HG02840 (cell line): ENCODE measurements at regions not wholly inside any gene's neighbourhood (a gene's known extent, or its start where the extent isn't known, plus 50 kb on each side); places are given as distances from the start of the nearest gene placed in this dataset.

ENCODE experiments used
- ATAC-seq: cut with Tn5 transposase; IDR thresholded peaks from one replicate; pipeline ENCODE4 v1.9.1; 2021; ENCODE audit warnings: mild to moderate bottlenecking, moderate library complexity, moderate number of reproducible peaks; ENCODE audit not compliant: unreplicated experiment, low FRiP score

GRCh38 chr11:109998921-109999320 lies 94.3 kb upstream of the ZC3H12C start:
- no peak for ATAC-seq

GRCh38 chr11:110000031-110000502 lies 93.1 kb upstream of the ZC3H12C start:
- ATAC-seq = peak; percentile 98

DNA sequence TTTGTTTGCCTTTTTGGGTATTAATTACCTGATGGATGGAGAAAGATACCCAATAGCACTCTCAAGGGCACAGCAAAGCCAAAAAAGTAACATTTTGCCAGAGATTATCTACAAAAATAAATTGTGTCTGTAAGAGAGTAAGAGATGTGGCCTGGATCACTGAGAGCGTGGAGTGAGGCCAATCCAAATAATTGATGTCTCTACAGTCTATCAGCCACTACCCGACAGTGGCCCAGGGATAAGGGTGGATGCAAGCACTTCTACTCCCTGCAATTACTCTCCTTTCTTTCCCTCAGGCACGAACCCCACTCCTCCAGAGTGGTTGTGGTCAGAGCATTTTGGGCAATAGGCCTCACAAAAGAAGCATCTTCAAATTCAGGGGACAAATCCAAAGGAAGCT lies 92.3 kb upstream of the ZC3H12C start:
- no peak for ATAC-seq

- no peak for ATAC-seq
Observed at GRCh38 chr11:110003426-110003825, 89.8 kb upstream of the ZC3H12C start.

DNA sequence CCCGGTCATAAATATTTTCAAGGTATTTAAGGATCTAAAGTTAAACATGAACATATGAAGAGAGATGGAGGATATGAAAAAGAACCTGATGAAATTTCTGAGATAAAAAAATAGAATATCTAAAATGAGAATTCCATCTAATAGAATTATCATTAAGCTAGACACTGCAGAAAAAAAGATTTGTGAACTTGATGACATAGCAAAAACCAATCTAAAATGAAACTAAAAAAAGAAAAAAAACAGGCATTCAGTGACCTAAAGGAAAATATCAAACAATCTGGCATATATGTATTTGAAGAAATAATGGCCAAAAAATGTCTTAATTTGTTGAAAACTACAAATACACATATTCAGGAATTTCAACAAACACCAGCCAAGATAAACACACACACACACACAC lies 81.6 kb upstream of the ZC3H12C start:
- no peak for ATAC-seq

DNA sequence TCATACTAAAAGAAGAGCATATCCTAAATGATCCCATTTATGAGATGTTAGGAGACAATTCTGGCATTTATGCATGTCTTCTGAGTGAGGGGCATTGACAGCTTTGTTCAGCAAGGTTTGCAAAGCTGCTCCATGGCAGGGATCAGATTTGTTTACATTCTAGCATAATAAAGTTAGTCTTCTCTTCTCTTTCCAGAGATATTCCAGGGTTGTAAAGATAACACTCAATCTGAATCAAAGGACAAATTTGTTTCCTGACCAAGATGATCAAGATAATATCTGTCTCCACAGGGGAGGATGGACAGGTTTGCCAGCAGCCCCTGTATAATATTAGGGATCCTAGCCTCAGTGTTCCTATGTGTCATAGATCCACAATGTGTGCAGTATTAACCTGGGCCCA lies 77.5 kb upstream of the ZC3H12C start:
- ATAC-seq = no peak

DNA sequence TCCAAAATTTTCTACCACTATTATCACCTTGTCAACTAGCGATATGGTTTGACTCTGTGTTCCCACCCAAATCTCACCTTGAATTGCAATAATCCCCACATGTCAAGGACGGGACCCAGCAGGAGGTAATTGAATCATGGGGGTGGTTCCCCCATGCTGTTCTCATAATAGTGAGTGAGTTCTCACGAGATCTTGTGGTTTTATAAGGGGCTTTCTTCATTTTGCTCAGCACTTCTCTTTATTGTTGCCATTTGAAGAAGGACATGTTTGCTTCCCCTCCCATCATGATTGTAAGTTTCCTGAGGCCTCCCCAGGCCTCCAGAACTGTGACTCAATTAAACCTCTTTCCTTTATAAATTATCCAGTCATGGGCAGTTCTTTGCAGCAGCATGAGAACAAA lies 73.5 kb upstream of the ZC3H12C start:
- ATAC-seq = no peak

GRCh38 chr11:110022548-110022947 lies 70.6 kb upstream of the ZC3H12C start:
- no peak for ATAC-seq

- no peak for ATAC-seq
Observed at GRCh38 chr11:110023711-110024110, 69.5 kb upstream of the ZC3H12C start.

DNA sequence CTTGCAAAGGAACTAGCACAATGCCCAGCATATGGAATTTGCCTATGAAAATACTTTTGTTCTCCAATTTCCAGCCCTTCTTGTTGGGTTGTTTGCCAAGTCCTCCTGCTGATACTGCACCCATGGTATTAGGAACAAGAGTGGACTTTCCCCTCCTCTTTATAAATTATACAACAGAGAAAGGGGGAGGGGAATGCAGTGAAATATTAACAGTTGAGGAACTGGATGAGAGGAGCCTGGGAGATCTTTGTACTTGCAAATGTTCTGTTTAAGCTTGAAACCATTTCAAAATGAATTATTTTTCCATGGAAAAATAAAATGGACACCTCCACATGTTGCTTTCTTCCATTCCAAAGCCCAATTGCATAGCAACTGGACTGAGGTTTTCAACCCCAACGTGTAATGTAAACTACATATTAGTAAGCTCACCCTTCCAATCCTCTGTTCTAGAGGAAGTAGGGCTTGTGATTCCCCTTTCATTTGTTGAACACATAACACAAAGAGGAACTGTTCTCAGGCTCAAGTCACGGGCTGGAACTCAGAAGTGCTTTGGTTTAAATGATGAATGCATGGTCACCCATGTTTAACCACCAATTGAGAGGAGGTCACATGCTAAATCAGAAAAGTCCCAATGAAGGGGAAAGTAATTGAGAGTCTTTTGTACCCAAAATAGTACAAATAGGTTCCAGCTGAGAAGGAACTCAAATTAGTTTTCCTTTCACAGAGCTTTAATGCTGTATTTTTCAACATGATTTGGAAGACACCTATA lies 66.2 kb upstream of the ZC3H12C start:
- ATAC-seq = peak; percentile 90

DNA sequence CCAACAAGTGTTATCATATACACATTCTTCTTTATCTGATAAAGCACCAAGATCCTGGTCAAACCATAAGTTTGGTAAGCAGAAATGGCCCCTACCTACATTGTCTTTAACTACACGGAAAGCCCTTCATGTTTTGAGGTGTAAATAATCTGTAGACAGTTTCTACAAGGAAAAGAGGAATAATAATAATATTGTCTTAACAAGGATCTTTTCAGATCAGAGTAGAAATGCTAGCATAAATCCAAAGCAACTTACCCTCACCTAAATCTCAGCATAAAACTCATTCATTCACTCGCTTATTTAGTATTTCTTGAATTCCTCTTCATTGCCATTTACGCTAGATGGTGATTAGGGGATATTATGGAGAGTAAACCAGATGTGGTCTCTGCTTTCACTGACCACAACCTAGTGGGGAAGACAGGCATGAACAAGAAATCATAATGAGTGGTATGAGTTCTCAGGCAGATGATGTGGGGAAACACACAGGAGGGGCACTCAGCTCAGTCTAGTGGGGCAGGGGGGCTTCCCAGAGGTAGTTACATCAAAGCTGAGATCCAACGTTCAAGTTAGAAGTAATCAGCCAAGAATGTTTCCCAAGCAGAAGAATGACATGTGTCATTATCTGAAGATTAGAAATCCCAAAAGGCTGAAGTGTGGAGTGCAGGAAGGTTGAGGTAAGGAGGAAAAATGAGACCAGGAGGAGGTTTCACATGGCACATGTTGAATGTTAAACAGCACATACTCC lies 65.4 kb upstream of the ZC3H12C start:
- peak; percentile 39 for ATAC-seq

- no peak for ATAC-seq
Observed at GRCh38 chr11:110028921-110029320, 64.3 kb upstream of the ZC3H12C start.

- no peak for ATAC-seq
Observed at GRCh38 chr11:110029714-110030113, 63.5 kb upstream of the ZC3H12C start.

GRCh38 chr11:110031171-110031570 lies 62.0 kb upstream of the ZC3H12C start:
- ATAC-seq = no peak

- ATAC-seq = no peak
Observed at GRCh38 chr11:110032259-110032658, 60.9 kb upstream of the ZC3H12C start.

DNA sequence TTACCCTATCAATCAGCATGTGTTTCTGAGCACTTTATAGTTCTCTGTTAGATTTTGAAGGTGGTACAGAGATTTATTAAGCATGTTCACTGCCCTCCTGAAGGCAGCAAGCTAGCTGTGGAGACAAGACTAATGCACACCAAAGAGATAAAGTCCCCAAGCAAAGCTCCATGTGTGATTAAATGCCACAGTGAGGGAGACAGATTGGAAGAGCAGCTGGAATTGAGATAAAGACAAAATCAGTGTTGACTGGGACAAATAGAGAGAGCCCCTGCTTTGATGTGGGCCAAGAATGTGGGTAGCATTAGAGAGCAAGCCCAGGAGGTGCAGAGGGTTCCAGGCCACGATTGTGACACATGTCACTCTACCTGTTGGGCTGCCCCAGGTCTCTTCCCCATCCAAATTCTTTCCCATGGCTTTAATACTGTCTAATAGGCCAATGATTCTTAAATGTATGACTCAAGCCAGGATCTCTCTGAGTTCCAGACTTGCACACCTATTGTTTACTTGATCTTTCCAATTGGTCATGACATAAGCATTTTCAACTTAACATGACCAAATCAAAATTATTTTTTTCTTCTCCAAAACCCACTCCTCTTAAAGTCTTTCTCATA lies 60.1 kb upstream of the ZC3H12C start:
- ATAC-seq = no peak

GRCh38 chr11:110034806-110035205 lies 58.4 kb upstream of the ZC3H12C start:
- ATAC-seq = no peak

GRCh38 chr11:110035357-110035756 lies 57.8 kb upstream of the ZC3H12C start:
- no peak for ATAC-seq

DNA sequence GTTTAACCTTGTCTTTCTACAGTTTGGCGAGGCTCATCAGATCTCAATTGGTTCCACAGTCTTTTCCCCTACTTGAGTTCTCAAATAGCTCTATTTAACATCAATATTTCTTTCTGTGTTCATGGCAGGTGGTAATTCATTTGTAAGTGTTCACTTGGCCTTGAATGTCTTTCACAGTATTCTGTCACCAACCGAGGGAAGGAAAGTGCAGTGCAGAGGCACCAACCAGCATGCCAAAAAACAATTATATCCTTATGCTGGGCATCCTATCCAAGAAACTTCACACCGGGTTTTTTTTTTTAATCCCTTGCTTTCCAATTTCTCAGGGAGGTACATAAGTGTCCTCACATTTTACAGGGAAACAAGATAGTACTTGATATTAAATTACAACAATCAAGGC lies 55.0 kb upstream of the ZC3H12C start:
- ATAC-seq = no peak
